Fibroblast of lung (primary cell): ENCODE measurements at regions not wholly inside any gene's neighbourhood (a gene's known extent, or its start where the extent isn't known, plus 50 kb on each side); places are given as distances from the start of the nearest gene placed in this dataset.

Source experiments
- DNase-seq, 2 donors: peaks; one replicate each; pipeline versions ENCODE4 v3.0.0 to v3.0.0-alpha.2; 2010; ENCODE audit warnings: low read depth in 2 of 2
- H2AFZ ChIP-seq: 2 replicates; pipeline ENCODE4 v1.5.1; 2012; ENCODE audit warnings: low read length, control low read depth, inconsistent platforms
- H3K27ac ChIP-seq: 2 replicates; pipeline ENCODE4 v1.5.1; 2011; ENCODE audit warnings: low read length, control low read depth; ENCODE audit not compliant: insufficient read depth
- H3K27me3 ChIP-seq: 2 replicates; pipeline ENCODE4 v1.5.1; 2011; ENCODE audit warnings: mild to moderate bottlenecking, low read length; ENCODE audit not compliant: control insufficient read depth, insufficient read depth
- H3K36me3 ChIP-seq: 2 replicates; pipeline ENCODE4 v1.5.1; 2011; ENCODE audit warnings: low read length; ENCODE audit not compliant: control insufficient read depth, insufficient read depth
- H3K4me1 ChIP-seq: 2 replicates; pipeline ENCODE4 v1.5.1; 2011; ENCODE audit warnings: low read length; ENCODE audit not compliant: control insufficient read depth, insufficient read depth; ENCODE audit errors: extremely low read depth
- H3K4me2 ChIP-seq: 2 replicates; pipeline ENCODE4 v1.5.1; 2011; ENCODE audit warnings: low read length, control low read depth; ENCODE audit not compliant: insufficient read depth; ENCODE audit errors: extremely low read depth
- H3K4me3 ChIP-seq, 4 experiments: fragments of 200-600 bp in 1 of 4; sonication (generic) in 1 of 4; replicated peaks in 1 of 4; 2 replicates each; pipeline ENCODE4 v1.5.1; 2011 to 2016; ENCODE audit warnings: low read length in 4 of 4, low read depth in 3 of 4, mild to moderate bottlenecking in 3 of 4, control low read depth in 2 of 4, inconsistent platforms in 1 of 4, mixed read lengths in 1 of 4; ENCODE audit not compliant: insufficient read depth in 1 of 4; ENCODE audit errors: control extremely low read depth in 1 of 4
- H3K79me2 ChIP-seq: 2 replicates; pipeline ENCODE4 v1.5.1; 2012; ENCODE audit warnings: mild to moderate bottlenecking, low read length, inconsistent platforms; ENCODE audit not compliant: control insufficient read depth, insufficient read depth
- H3K9ac ChIP-seq: 2 replicates; pipeline ENCODE4 v1.5.1; 2011; ENCODE audit warnings: mild to moderate bottlenecking, low read length, control low read depth; ENCODE audit not compliant: insufficient read depth
- H3K9me3 ChIP-seq: 2 replicates; pipeline ENCODE4 v1.5.1; 2012; ENCODE audit warnings: low read depth, low read length; ENCODE audit not compliant: control insufficient read depth, insufficient read depth
- H4K20me1 ChIP-seq: 2 replicates; pipeline ENCODE4 v1.5.1; 2011; ENCODE audit warnings: low read length; ENCODE audit not compliant: control insufficient read depth, insufficient read depth; ENCODE audit errors: extremely low read depth
- CTCF ChIP-seq, 2 donors: IDR thresholded peaks in 1 of 2; conservative IDR thresholded peaks in 1 of 2; 1 replicate in 1 of 2; 2 replicates in 1 of 2; pipeline ENCODE4 v1.5.1; 2011 to 2012; ENCODE audit warnings: low read length in 2 of 2, control low read depth in 1 of 2, inconsistent platforms in 1 of 2, low read depth in 1 of 2, mild to moderate bottlenecking in 1 of 2
- EZH2 ChIP-seq: IDR thresholded peaks from 2 replicates; pipeline ENCODE4 v1.5.1; 2012; ENCODE audit warnings: low read length, control low read depth, mild to moderate bottlenecking; ENCODE audit errors: missing control alignments

GRCh38 chr22:47225931-47226633, 463.6 kb downstream of the TBC1D22A start:
- peaks cover 1% of the 10 kb centered on the region for H3K9me3 ChIP-seq
- no peak for DNase-seq
- TF ChIP-seq EZH2 = no peak
- TF ChIP-seq CTCF (conservative IDR thresholded peaks at IDR 0.05 in 1 of 2, IDR thresholded peaks at IDR 0.05 in 1 of 2; ENCODE audit: low read depth in 1 of 2, low read length in 2 of 2) = no peak
- no peaks in the 10 kb centered on the region for H3K27me3 ChIP-seq
- no peak overlapping the region for H3K9ac ChIP-seq
- H3K27ac ChIP-seq = no peak overlapping the region
- no peaks in the 10 kb centered on the region for H4K20me1 ChIP-seq
- no peaks in the 10 kb centered on the region for H3K36me3 ChIP-seq
- H3K79me2 ChIP-seq = no peaks in the 10 kb centered on the region
- no peak overlapping the region for H3K4me2 ChIP-seq
- H2AFZ ChIP-seq = no peak overlapping the region
- H3K4me3 ChIP-seq = no peak overlapping the region
- H3K4me1 ChIP-seq = no peaks in the 10 kb centered on the region

- Histone ChIP-seq H3K4me2 (no peak overlapping the region), H3K4me3 (no peak overlapping the region), H3K9me3 (peaks cover 4% of the 10 kb centered on the region), H3K27me3 (no peaks in the 10 kb centered on the region), H3K4me1 (no peaks in the 10 kb centered on the region), H3K9ac (no peak overlapping the region), H3K79me2 (no peaks in the 10 kb centered on the region), H4K20me1 (no peaks in the 10 kb centered on the region), H2AFZ (no peak overlapping the region), H3K36me3 (no peaks in the 10 kb centered on the region), H3K27ac (no peak overlapping the region)
- TF ChIP-seq CTCF (conservative IDR thresholded peaks at IDR 0.05 in 1 of 2, IDR thresholded peaks at IDR 0.05 in 1 of 2; ENCODE audit: low read depth in 1 of 2, low read length in 2 of 2) = no peak
- TF ChIP-seq EZH2 = no peak
- DNase-seq = no peak
Measured at GRCh38 chr22:47225080-47225930, 462.9 kb downstream of the TBC1D22A start.
